BE2C (cell line): ENCODE measurements at regions not wholly inside any gene's neighbourhood (a gene's known extent, or its start where the extent isn't known, plus 50 kb on each side); places are given as distances from the start of the nearest gene placed in this dataset.

Experiments
- DNase-seq: peaks from one replicate; pipeline ENCODE4 v3.0.0-alpha.2; 2020
- H3K27me3 ChIP-seq: fragments of 250-450 bp; sonication (Bioruptor Pico); 2 replicates; pipeline ENCODE4 v1.5.1; 2020; ENCODE audit warnings: mild to moderate bottlenecking
- H3K36me3 ChIP-seq: fragments of 250-450 bp; sonication (Bioruptor Pico); 2 replicates; pipeline ENCODE4 v1.5.1; 2020; ENCODE audit warnings: mild to moderate bottlenecking
- H3K4me1 ChIP-seq: fragments of 250-450 bp; sonication (Bioruptor Pico); 2 replicates; pipeline ENCODE4 v1.5.1; 2020
- H3K4me3 ChIP-seq: 2 replicates; pipeline ENCODE4 v1.5.1; 2011; ENCODE audit warnings: low read depth, low read length
- H3K9me3 ChIP-seq: fragments of 250-450 bp; sonication (Bioruptor Pico); 2 replicates; pipeline ENCODE4 v1.5.1; 2020
- TF ChIP-seq, protein P1 (sequence below): IDR thresholded peaks from 2 replicates; pipeline ENCODE4 v1.5.1; 2012; ENCODE audit warnings: mild to moderate bottlenecking, low read depth, low read length

DNA sequence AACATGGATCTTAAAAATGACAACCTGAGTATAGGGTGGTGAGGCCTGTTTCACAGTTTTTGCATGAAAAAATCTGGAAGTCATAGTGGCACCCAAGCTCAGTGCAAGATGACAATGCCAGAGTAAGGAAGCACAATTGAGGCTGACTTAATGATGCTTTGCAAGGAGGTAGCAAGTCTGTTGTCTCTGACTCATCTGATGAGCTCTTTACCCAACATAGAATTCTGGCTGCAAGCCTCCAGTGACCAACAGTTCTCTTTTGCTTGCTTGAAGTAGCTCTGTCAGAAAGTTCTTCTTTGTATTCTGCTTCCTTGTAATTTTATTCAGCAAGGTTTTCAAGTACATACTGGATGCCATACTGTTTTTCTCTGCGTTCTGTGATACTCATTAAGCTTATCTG lies 117.1 kb downstream of the FOXD2 start:
- H3K4me1 ChIP-seq, result no peaks in the 10 kb centered on the region
- TF ChIP-seq, protein P1, sequence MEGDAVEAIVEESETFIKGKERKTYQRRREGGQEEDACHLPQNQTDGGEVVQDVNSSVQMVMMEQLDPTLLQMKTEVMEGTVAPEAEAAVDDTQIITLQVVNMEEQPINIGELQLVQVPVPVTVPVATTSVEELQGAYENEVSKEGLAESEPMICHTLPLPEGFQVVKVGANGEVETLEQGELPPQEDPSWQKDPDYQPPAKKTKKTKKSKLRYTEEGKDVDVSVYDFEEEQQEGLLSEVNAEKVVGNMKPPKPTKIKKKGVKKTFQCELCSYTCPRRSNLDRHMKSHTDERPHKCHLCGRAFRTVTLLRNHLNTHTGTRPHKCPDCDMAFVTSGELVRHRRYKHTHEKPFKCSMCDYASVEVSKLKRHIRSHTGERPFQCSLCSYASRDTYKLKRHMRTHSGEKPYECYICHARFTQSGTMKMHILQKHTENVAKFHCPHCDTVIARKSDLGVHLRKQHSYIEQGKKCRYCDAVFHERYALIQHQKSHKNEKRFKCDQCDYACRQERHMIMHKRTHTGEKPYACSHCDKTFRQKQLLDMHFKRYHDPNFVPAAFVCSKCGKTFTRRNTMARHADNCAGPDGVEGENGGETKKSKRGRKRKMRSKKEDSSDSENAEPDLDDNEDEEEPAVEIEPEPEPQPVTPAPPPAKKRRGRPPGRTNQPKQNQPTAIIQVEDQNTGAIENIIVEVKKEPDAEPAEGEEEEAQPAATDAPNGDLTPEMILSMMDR, result no peak
- H3K27me3 ChIP-seq, result no peaks in the 10 kb centered on the region
- H3K9me3 ChIP-seq, result no peaks in the 10 kb centered on the region
- H3K4me3 ChIP-seq, result no peak overlapping the region
- no peaks in the 10 kb centered on the region for H3K36me3 ChIP-seq
- DNase-seq, result no peak

DNA sequence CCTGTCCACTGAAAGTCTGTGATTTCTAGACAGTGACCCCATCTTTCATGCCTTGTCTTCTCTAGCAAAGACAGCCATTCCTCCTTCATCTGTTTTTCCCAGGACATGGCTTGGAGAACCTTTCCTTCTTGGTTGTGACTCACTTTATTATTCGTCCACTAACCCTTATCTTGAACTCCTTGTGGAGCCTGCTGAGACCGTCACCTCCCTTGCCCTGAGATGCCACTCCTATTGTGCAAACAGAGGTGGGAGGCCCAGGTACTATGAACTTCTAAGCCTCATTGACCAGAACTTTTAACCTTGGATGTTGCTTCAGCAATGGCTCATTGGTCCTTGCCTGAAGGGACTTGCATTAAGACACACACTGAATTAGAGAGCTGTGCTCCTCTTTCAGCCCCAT lies 117.5 kb downstream of the FOXD2 start:
- H3K36me3 ChIP-seq, result no peaks in the 10 kb centered on the region
- no peaks in the 10 kb centered on the region for H3K9me3 ChIP-seq
- H3K27me3 ChIP-seq, result no peaks in the 10 kb centered on the region
- no peaks in the 10 kb centered on the region for H3K4me1 ChIP-seq
- H3K4me3 ChIP-seq, result no peak overlapping the region
- TF ChIP-seq, protein P1, result no peak
- DNase-seq, result no peak

DNA sequence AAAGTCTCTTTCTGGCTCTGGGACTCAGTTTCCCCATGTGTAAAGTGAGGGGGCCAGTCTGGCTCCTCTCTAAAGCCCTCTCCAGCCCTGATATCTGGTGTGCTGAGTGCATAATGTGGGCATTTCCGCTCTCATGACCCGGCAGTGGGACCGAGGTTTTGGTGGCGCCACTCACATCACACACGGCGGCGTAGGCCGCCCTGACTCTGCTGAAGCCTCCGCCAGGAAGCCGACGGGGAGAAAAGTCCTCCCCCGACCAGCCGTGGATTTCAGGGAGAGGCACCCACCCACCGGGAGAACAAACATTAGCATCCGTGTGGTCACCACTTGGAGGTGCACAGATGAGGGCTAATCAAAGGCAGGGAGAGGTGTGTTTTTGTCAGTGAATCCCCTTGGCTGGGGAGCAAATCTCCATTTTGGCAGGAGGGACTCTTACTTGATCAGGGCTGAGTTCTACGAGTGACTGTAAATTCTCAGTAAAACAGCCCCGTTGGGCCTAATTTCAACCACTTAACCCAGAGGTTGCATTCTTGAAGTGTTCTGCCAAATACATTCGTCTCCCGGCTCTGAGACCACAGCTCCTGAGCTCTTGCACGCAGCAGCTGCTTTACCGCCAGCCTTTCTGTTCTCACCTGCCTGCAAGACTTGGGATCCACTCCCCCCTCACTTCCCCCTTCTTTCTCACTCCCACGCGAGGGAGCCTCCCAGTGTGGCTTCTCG lies 118.2 kb downstream of the FOXD2 start:
- Histone ChIP-seq H3K9me3 (no peaks in the 10 kb centered on the region), H3K36me3 (no peaks in the 10 kb centered on the region), H3K27me3 (no peaks in the 10 kb centered on the region), H3K4me3 (no peak overlapping the region), H3K4me1 (no peaks in the 10 kb centered on the region)
- no peak for DNase-seq
- TF ChIP-seq, protein P1, result no peak

DNA sequence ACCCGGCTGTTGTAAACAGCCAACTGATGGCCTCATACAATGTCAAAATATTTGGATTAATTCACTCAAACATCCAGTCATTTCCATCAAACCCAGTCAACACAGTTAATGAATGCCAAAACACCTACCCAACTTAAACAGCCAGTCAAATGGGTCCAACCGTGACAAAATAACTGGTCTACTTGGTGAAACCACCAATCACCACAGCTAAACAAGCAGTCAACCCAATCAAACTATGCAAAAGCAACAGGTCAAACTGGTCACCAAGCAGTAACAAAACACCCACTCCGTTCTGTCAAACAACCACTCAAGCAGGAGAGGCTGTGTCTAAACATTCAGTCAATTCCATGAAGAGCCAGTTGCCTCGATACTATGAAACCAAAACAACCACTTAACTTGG lies 119.2 kb downstream of the FOXD2 start:
- TF ChIP-seq, protein P1, result no peak
- no peaks in the 10 kb centered on the region for H3K27me3 ChIP-seq

DNA sequence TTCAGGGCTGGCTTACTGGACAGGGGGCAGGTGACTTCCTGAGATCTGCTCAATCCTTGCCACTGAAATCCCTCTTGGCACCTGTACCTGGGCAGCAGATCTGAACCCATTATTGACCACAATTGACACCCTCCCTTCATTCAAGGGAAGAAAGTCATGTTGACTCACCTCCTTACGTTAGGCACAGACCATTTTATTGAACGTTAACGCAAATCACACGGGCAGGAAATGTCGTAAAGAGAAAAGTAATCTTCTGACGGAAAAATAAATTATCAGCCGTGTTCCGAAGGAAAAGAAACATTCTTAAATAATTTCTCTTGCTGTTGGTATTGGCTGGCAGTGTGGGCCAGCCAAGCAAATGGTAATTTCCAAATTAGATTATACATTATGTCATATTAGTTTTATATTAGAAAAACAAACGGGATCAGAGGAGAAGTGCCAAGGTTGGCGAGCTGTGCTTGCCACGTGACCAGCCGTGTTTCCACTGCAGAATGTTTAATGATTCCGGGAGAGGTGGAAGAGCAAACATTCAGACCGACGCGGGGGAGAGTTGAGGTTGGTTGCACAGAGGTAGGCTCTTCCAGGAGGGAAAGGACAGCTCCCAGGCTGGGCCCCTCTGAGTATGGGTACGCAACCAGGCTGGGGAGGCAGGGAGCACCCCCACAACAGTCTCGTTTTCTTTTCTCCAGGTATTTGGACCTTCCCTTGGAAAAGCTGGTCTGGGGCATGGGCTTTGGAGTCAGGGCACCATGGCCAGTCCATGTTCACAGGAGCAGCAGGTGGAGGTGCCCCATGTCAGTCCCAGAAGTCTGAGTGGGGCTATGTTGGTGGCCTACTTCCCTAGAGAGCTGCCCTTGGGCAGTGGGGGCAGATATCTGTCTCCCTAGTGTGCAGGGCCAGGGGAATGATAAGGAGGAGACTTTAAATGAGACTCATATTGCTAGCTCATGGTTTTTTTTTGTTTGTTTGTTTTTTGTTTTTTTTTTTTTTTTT lies 121.1 kb downstream of the FOXD2 start:
- TF ChIP-seq, protein P1, result no peak
- Histone ChIP-seq H3K27me3 (no peaks in the 10 kb centered on the region), H3K4me1 (no peaks in the 10 kb centered on the region), H3K4me3 (no peak overlapping the region), H3K36me3 (no peaks in the 10 kb centered on the region), H3K9me3 (no peaks in the 10 kb centered on the region)
- no peak for DNase-seq

More for the DNA sequence above, 119.2 kb downstream of the FOXD2 start:
- H3K4me1 ChIP-seq, result no peaks in the 10 kb centered on the region
- DNase-seq, result no peak
- H3K36me3 ChIP-seq, result no peaks in the 10 kb centered on the region
- no peaks in the 10 kb centered on the region for H3K9me3 ChIP-seq
- no peak overlapping the region for H3K4me3 ChIP-seq
